Pancreas (tissue), 10 donors: ENCODE measurements at regions not wholly inside any gene's neighbourhood (a gene's known extent, or its start where the extent isn't known, plus 50 kb on each side); places are given as distances from the start of the nearest gene placed in this dataset.

Source experiments
- ATAC-seq, 4 donors: fragments of 200-7000 bp; cut with Tn5 transposase; one replicate each; pipeline versions ENCODE4 v1.8.0 to v1.9.1; 2020; ENCODE audit warnings: mild to moderate bottlenecking in 4 of 4, moderate library complexity in 4 of 4
- DNase-seq, 6 donors: peaks; one replicate each; pipeline ENCODE4 v3.0.0-alpha.2; 2020
- FAIRE-seq: peaks from 2 replicates; lab custom pipeline; 2012; peaks lifted over from hg19 to GRCh38; lab: Jason Lieb, UNC
- H3K27ac ChIP-seq, 4 donors: fragments of 200-600 bp; sonication (generic); 1 replicate in 3 of 4; 2 replicates in 1 of 4; pipeline versions ENCODE4 v1.5.0 to v1.8.0; 2020
- H3K27me3 ChIP-seq, 4 donors: fragments of 200-600 bp; one replicate each; pipeline ENCODE4 v1.8.0; 2021
- H3K36me3 ChIP-seq, 3 donors: fragments of 200-600 bp; sonication (generic) in 1 of 3; one replicate each; pipeline versions ENCODE4 v1.5.0 to v1.8.0; 2020 to 2021
- H3K4me1 ChIP-seq, 3 donors: fragments of 200-600 bp; one replicate each; pipeline ENCODE4 v1.8.0; 2021
- H3K4me3 ChIP-seq, 4 donors: fragments of 200-600 bp; sonication (generic) in 2 of 4; one replicate each; pipeline versions ENCODE4 v1.5.0 to v1.8.0; 2020 to 2021
- H3K9me3 ChIP-seq, 4 donors: fragments of 200-600 bp; one replicate each; pipeline ENCODE4 v1.8.0; 2021
- CTCF ChIP-seq, 4 donors: fragments of 200-600 bp; sonication (generic) in 3 of 4; IDR thresholded peaks; one replicate each; pipeline versions ENCODE4 v1.5.0 to v1.8.0; 2021; ENCODE audit warnings: antibody characterized with exemption in 4 of 4
- WGBS, 2 donors: extraction: QIAGEN DNeasy Blood & Tissue Kit; methylation state at CpG; one replicate each; pipeline ENCODE4 v1.1.7; 2013; 5-methylcytosine and 5-hydroxymethylcytosine counted together
- intact Hi-C, 3 donors: fragments of 100-400 bp; cut with DNase I; formaldehyde crosslinking; loops; one replicate each; pipeline versions ENCODE4 v1.11.1 to v1.14.2; 2022
- donor health status: healthy with polysubstance abuse.
- donor health status: DM: no; HTN: no; CAD: no; lungs with moderate emphysema.
- donor health status: DM: no; HTN: no; CAD: no.
- donor health status: control.
- donor health status: control.
- donor health status: Bipolar disorder and iron deficiency.
- donor health status: DM: yes; HTN: yes; CAD: no.
- donor health status: DM: no; HTN: no; CAD: no.
- donor health status: DM: no; HTN: no; CAD: no.
- donor health status: DM: yes; HTN: yes; CAD: no.

GRCh38 chr3:159091936-159092335, 290.1 kb downstream of the MFSD1 start:
- Histone ChIP-seq H3K4me1 (no peaks in the 10 kb centered on the region), H3K27me3 (no peaks in the 10 kb centered on the region), H3K9me3 (no peaks in the 10 kb centered on the region), H3K4me3 (no peak overlapping the region), H3K36me3 (no peaks in the 10 kb centered on the region), H3K27ac (no peak overlapping the region)
- FAIRE-seq (no peak), ATAC-seq (no peak), DNase-seq (no peak)
- no peak for TF ChIP-seq CTCF (IDR thresholded peaks at IDR 0.05)
- intact Hi-C loops: no loop called here

- H3K9me3 ChIP-seq: no peaks in the 10 kb centered on the region
- no peak for TF ChIP-seq CTCF (IDR thresholded peaks at IDR 0.05)
- H3K4me3 ChIP-seq: no peak overlapping the region
- H3K36me3 ChIP-seq: no peaks in the 10 kb centered on the region
- no peak overlapping the region for H3K27ac ChIP-seq
- H3K4me1 ChIP-seq: no peaks in the 10 kb centered on the region
- ATAC-seq (no peak), DNase-seq (no peak), FAIRE-seq (no peak)
- intact Hi-C loops: no loop called here
- no peaks in the 10 kb centered on the region for H3K27me3 ChIP-seq
- WGBS, 2 donors: 73 to 77% methylated on average over 1 of the region's 1 CpG
These were observed 300.1 kb downstream of the MFSD1 start for GRCh38 chr3:159102001-159102400.

- Histone ChIP-seq H3K27me3 (no peaks in the 10 kb centered on the region), H3K36me3 (no peaks in the 10 kb centered on the region), H3K4me1 (no peaks in the 10 kb centered on the region), H3K9me3 (no peaks in the 10 kb centered on the region), H3K27ac (no peak overlapping the region), H3K4me3 (no peak overlapping the region)
- DNase-seq: no peak
- no peak for FAIRE-seq
- no peak for TF ChIP-seq CTCF (IDR thresholded peaks at IDR 0.05)
- no peak for ATAC-seq
- intact Hi-C loops: no loop called here
These were observed 310.9 kb downstream of the MFSD1 start for GRCh38 chr3:159112724-159113123.

- Histone ChIP-seq H3K27me3 (no peaks in the 10 kb centered on the region), H3K36me3 (no peaks in the 10 kb centered on the region), H3K4me3 (no peak overlapping the region), H3K4me1 (no peaks in the 10 kb centered on the region), H3K27ac (no peak overlapping the region), H3K9me3 (no peaks in the 10 kb centered on the region)
- no peak for ATAC-seq
- FAIRE-seq: no peak
- no peak for TF ChIP-seq CTCF (IDR thresholded peaks at IDR 0.05)
- intact Hi-C loops: no loop called here
- 54 to 64% methylated on average over 6 of the region's 6 CpGs for WGBS, 2 donors
- DNase-seq: no peak
These were observed 311.5 kb downstream of the MFSD1 start for GRCh38 chr3:159113221-159113875.

GRCh38 chr3:159114582-159114981, 312.7 kb downstream of the MFSD1 start:
- H3K4me1 ChIP-seq: no peaks in the 10 kb centered on the region
- no peaks in the 10 kb centered on the region for H3K9me3 ChIP-seq
- H3K36me3 ChIP-seq: no peaks in the 10 kb centered on the region
- DNase-seq: no peak
- no peak for ATAC-seq
- no peak overlapping the region for H3K27ac ChIP-seq
- no peak for FAIRE-seq
- peaks cover 0 to 3% (median 0%) of the 10 kb centered on the region in 4 donors for H3K27me3 ChIP-seq
- no peak for TF ChIP-seq CTCF (IDR thresholded peaks at IDR 0.05)
- H3K4me3 ChIP-seq: no peak overlapping the region
- 63 to 70% methylated on average over 6 of the region's 6 CpGs for WGBS, 2 donors
- intact Hi-C loops: no loop called here
